Stimulated activated CD8-positive, alpha-beta memory T cell treated with anti-CD3 and anti-CD28 coated beads, Interleukin-4, amount 100 ng/mL, for 4 hours (primary cell): ENCODE measurements at regions not wholly inside any gene's neighbourhood (a gene's known extent, or its start where the extent isn't known, plus 50 kb on each side); places are given as distances from the start of the nearest gene placed in this dataset.

Source experiments
- DNase-seq, 2 donors: peaks; one replicate each; pipeline ENCODE4 v3.0.0-alpha.2; 2020; ENCODE audit warnings: low read depth in 2 of 2, low spot score in 1 of 2

DNA sequence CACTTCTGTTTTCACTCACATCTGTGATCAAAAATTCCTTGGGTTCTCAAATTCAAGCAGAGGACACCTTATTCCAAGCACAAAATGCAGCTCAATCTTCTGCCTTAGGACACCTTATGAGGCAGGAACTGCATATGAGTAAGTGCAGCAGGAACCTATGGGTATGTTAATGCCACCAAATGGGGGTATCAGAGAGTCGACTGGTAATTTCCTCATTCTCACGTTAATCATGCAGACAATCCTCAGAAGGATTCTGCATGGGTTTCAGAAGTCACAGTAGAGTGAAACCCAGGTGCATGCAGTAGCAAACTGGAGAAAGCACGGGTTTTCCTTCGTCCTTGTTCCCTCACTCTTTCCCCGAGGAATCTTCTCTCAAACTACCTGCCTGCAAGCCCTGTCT is 452.8 kb downstream of the CBLN2 start:
- no peak for DNase-seq

DNA sequence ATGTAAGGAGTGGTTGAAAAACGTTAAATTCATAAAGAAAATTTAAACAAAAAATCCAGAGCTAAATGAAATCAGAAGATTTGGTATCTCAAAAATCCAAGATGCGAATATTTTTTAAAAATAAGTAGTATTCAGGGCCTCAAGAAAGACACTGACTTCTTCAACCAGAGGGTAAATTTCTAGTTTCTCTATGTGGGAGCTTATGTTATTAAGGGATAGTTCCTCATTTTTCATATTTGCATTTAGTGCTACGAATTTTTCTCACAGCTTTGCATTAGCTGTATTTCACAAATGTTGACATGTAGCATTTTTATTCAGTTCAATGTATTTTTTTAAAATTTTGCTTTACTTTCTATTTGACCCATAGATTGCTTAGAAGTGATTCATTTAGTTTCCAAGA is 454.7 kb downstream of the CBLN2 start:
- DNase-seq: no peak

DNA sequence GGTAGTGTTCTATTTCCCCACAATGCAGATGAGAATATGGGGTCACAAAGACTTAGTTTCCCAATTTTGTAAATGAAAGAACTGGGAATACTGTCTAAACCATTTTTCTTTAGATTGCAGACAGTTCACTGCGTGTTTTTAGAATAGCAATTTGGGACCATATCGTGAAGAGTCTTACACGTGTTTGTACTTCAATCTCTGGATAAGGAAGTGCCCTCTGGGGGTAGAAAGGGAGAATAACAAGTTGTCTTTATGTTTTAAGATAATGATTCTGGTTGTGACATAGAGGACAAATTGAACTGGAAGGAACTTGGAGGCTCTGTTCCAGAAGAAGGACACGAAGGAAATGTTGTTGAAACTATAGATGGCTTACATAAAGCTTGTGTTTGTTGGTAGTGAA is 457.7 kb downstream of the CBLN2 start:
- no peak for DNase-seq

DNA sequence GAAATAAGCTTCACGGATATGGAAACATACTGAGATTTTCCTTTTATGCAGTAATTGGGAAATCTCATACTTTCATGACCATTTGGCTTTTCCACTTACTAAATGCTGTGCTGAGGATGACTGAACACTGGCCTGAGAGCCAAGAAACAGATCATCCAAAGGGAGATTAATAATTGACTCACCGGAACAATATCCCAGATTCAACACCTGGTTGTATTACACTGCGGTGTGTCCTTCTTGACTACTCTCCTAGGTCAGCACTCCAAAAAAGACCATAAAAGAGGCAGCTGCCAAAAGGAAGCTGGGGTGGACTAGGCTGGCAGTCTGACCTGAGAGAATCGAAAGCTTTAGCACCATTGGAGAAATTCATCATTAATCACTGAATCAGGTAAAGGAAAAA is 469.1 kb downstream of the CBLN2 start:
- no peak for DNase-seq

DNA sequence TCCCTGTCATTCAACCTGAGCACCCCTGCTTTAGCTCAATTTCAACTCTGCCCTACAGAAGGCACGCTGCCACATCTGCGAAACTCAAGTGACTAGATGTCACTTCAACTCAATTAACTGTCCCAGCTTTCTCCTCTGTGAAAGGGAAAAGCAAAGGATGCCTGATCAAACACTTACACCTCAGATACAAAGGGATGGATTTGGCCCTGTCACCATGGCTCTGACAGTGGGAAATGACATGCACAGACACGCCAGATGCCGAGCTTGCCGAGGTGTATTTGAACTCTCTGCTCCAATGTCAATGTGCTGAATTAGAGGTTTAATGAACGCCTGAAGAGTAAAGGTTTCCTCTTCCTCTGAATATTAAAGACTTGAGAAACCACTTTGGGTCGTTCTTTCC is 481.1 kb downstream of the CBLN2 start:
- DNase-seq: no peak

DNA sequence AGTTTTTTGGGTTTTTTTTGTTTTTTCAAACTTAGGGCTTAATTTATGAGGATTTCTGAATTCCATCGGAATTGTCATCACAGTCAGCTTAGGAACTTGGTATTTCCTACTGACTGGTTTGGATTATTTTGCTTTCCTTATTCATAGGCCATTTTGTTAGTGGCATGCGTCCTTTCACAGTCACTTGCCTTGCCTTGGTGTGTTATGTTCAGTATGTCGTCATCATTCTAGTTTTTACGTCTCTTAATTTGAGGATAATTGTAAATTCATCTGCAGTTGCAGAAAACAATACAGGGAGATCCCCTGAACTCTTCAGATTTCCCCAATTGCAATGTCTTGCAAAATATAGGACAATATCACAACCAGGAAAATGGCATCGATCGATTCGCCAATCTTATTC is 485.3 kb downstream of the CBLN2 start:
- no peak for DNase-seq

DNA sequence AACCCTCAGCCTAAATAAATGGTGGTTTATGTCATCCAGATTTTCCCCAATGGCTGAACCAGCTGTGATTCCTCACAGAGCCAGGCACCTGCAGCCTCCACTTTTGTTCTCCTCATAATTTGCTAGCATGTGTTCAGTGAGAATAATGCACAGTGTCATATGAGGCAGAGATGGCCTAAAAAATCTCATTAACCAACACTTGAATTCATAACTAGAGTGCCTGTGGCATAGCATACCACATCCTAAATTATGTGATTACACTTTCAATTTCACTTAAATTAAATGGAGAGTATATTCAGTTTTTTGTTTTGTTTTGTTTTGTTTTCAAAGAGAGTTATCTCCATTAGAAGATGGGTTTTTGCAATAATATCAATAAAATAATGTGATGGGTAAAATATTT is 488.0 kb downstream of the CBLN2 start:
- DNase-seq: no peak

DNA sequence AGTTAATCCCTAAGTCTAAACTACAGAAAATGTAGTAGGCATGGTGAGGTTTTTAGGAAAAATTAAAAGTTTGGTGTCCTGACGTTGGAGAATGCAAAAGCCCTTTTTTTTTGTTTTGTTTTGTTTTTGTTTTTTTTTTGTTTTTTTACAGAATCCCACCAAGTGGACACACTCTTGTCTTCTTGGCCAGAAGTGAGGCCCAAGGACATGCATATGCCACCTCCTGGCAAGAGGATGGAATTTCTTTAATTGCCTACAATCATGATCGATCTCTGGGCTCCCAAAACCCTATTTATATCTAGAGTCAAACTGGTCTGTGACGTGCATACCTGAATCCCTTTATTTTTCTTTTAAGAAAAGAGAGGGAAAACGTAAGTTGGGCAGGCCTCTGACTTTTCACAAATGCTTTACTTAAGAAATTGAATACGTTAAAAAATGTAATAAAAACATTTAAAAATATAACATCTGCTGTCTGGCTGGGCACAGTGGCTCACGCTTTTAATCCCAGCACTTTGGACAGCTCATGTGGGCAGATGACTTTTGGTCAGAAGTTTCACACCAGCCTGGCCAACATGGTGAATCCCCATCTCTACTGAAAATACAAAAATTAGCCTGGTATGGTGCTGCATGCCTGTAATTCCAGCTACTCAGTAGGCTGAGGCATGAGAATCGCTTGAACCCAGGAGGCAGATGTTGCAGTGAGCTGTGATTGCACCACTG is 502.7 kb downstream of the CBLN2 start:
- no peak for DNase-seq

DNA sequence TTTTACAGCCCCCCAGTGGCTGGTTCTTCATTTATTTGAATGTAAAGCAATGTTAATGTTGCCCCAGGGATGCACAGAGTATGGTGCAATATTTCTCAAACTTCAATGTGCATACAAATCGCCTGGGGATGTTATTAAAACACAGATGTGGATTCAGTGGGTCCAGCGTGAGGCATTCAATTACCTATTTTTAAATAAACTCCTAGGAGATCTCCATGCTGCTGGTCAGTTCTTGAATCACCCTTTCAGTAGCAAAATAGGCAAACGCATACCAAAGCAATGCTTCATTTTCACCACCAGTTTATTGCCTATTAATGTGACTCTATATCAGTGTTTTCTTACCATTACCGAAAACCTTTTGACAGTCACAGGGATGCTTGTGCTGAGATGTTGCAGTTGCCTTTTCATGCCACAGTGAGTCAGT is 530.7 kb downstream of the CBLN2 start:
- DNase-seq: no peak

DNA sequence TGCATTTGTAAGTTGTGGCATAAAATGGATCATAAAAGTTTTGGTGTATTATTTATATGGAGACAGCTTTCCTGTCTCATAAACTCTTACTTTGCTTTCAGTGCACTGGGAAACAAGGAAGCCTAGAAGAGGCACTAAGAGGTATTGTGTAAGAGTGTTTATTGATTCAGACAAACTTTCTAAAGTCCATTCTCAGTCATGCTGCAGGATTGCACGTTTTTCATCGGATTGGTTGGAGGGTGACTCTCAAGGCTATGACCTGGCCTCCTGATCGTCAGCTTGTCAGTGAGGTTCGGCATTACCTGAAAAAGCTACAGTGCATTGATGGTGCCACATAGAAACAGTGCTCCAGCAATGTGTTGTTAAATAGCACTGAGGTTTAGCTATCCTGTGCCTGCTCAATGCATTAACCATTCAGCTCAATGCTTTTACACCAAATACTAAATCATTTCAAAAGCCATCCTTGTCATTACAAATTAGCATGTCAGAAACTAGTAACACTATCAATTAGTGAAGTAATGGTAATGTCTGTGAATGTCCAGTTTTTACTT is 545.5 kb downstream of the CBLN2 start:
- no peak for DNase-seq

DNA sequence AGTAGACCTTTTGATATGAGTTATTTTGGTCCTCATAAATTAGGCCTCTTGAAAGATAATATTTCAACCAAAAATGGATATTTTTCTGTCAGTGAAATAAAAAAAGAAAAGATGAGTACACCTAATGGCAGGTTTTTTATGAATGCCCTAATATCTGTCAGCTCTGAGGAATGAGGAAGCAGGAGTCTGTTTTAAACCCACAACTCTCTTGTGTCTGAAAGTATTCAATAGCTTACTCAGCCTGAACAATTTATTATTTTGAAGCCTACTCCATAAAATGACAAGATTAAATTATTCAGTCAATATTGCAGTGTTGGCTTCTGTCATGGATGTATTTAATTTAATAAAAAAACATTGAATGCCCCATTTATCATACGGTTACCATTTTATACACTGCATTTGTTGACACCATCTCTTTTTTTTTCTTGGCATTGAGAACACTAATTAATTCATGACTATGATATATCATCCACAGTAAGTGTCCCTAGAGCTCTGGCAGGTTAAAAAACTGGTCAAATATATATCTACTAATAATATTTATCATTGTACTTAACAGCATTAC is 548.2 kb downstream of the CBLN2 start:
- no peak for DNase-seq

DNA sequence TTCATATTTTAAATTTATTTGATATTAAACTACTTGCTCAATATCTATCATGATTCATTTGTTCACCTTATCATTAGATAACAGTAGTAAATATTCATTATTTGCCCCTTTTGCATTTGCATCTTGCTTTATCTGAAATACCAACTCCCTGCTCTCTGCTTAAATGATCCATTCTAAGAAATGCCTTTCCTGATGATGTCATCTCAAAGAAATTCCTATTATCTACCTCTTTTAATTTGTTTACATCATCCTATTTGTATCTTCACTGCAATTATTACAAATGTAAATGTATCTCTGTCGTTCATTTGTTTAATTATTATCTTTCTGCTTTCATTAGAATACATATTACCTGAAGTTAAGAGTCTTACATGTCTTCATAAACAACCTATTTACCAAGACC is 549.9 kb downstream of the CBLN2 start:
- DNase-seq: no peak

DNA sequence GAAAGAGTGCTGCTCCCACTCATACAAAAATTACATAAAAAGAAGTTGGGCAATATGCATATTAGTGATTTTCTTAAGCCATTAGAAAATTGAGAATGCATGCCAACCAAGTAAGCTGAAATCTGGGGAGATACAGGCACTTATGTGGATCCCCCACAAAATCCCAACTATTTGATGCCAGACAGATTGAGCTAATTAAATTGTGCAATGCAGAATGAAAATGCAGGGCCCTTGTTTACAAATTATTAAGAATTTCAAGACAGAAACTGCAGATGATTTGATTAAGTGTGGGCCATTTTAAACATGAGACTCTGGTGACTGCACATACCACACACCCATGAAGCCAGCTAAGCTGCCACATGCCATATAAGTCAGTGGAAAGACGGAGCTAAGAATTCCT is 554.5 kb downstream of the CBLN2 start:
- no peak for DNase-seq

DNA sequence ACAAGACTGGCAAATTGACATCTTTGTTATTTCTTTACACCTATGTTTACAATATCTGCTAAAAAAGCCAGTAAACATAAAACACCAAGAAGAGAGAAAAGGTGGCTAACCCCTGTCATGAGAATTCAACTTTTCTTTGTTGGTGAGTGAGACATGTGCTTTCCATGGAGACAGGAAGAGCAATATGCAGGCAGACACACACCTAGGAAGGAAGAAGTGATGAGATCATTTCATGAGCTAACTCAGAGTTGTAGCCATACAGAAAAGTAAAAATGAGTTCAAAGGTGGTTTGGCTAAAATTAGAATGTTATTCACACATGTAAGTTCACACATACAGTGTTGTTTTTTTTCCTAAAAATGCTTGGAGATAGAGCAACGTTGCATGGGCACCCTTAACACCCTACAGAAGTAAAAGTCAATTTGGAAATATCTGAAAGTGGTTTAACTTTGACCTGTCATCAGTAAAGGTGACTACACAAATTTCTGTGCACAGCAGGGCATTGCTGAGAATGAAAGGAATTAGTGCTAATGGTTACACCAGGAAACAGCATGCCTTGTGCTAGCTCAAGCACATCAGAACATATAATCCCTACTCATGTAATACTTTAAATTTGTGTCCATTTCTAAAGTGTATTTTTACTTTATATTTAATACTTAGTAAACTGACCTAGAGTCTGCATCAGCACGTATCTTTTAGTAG is 557.6 kb downstream of the CBLN2 start:
- DNase-seq: no peak

DNA sequence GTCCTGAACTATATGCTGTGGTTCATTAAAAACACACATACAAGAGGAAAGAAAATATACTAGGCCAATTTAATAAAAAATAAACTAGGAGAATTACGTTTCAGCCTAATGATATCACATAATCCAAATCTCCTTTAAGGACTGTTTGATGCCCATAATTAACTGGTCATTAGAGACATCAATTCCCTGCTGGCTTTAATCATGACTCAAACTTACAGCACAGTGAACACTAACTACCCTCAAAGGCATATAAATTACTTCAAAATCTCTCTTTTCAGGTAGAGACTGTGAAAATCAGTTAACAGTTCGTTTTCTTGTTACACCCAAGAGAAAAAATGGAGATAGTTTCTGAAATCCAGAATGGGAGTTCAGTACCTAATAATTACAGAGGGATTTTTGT is 567.4 kb downstream of the CBLN2 start:
- DNase-seq: no peak

DNA sequence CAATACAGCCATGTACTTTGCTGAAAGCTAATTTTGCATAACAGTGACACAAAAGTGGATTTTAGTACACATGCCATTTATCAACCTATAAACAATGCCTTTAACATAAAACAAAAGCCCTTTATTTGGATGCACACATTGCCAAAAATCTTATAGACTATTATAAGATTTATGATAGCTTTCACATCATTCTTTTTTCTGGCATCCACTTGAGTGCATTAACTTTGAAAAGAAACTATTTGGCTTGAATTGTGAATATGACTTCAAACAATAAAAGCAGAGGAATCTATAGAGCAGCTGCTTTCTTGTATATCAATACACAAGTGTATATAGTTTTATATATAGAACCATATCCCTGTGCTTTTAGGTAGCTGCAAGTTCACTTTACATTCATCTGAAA is 577.4 kb downstream of the CBLN2 start:
- DNase-seq: no peak

DNA sequence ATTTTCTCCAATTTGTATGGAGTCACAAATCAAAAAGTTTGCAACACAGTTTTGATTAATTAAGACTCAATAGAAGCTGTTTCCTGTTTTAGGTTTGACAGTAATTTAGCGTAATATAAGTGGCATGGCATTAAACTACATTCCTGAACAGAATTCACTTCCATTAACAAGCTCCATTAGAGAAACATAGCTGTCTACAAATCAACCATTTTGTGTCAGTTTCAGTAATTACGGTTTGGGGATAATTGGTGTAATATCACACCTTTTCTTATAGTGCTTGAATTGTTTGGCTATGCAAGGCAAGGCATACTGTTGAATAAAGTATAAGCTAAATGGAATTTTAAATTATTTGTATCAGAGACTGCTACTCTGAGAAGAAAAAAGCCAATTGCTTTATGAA is 585.5 kb downstream of the CBLN2 start:
- DNase-seq: no peak

DNA sequence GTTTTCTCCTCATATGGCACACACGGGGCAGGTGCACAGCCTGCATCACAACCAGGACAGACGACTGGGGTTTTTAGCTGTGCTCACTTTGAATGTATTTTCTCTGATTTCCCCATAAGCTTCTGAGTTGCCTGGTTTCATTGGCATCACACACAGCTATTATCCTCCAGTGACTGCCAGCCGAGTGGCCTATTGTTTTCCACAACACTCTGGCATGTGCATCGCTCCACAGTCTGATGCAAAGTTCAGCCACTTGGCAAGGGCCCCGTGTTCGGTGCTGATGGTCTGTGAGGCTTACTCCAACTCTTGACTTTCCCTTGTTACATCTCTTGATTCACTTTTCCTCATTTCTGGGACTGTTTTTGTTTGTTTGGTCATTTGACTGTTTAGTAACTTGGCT is 593.1 kb downstream of the CBLN2 start:
- DNase-seq: no peak

DNA sequence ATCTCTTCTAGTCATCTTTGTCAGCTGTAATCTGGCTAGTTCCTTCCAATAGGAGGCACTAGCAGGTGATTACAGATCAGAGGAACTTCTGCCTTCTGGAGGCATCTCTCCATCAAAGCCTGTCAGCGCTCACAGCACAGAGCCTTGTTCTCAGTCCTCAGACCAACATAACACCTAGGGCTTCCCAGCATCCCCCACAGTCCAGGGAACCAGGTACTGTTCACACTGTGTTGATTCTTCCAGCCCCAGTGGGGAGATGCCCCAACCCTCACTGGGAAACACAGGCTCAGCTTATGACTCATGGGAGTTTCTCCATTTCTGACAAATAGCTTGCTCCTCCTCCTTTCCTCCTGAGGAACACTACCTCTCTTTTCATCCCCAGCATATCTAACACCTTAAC is 601.7 kb downstream of the CBLN2 start:
- no peak for DNase-seq

DNA sequence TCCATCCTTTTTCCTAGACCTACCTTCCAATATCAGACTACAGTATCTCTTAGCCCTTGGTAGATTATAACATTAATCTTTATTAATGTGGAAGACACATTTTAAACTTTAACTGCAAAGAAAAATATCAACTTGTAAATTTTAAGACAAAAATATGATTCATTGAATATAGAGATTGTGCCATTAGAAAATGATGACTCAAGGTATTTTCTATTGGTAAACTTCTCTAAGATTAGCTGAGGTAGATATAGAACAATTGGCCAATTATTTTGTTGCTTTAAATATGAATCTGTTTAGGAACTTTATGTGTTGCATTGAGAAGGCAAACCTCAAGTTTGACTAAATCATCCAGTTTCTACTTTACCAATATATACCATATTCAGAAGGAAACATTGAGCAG is 604.7 kb downstream of the CBLN2 start:
- DNase-seq: no peak

DNA sequence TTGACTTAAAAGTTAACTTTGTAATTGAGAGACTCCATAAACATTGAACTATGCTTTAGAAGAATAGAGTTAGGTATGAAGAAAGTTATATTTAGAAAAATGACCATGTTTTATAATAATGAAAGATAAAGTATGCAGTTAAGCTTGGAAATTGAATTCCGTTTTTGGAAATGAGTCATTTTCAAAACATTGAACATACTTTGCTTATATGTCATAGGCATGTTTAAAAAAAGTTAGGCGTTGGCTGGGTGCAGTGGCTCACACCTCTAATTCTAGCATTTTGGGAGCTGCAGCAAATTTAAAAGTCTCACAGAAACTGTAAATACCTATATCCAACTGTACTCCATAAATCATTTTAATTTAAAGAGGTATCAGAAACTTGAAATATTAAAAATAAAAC is 607.4 kb downstream of the CBLN2 start:
- DNase-seq: no peak

DNA sequence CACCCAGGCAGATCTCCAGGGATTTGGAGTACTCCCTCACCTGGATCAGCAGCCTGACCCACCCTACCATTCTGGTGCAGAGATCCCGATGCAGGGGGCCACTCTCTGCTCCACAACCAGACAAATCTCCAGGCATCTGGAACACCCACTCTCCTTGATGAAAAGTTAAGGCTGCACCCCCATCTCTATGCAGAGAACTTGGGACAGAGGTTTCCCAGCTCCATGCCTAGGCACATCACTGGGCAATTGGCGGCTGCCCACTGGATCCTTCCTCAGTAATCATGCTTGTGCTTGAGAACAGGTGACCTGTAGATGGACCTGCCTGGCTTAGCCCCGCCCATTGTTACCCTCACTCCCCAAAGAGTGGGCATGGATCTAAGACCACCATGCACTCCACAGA is 624.9 kb downstream of the CBLN2 start:
- DNase-seq: no peak
